Choroid plexus epithelial cell (primary cell): ENCODE measurements at regions not wholly inside any gene's neighbourhood (a gene's known extent, or its start where the extent isn't known, plus 50 kb on each side); places are given as distances from the start of the nearest gene placed in this dataset.
"Not testable (repeated sequence)": the region's sequence is repeated elsewhere in the genome, so short reads cannot be mapped to it uniquely, and the experiment has no call there.

ENCODE experiments used
- DNase-seq: peaks from one replicate; pipeline ENCODE4 v3.0.0-alpha.2; 2010; ENCODE audit warnings: low read depth
- H3K4me3 ChIP-seq: 2 replicates; pipeline ENCODE4 v1.5.1; 2011; ENCODE audit warnings: low read depth, mild to moderate bottlenecking, control low read depth, low read length, moderate library complexity
- CTCF ChIP-seq: conservative IDR thresholded peaks from 2 replicates; pipeline ENCODE4 v1.5.1; 2011; ENCODE audit warnings: low read depth, mild to moderate bottlenecking, control low read depth, inconsistent platforms, low read length, moderate library complexity

- peak; percentile 30 for DNase-seq
- TF ChIP-seq CTCF: no peak
- no peak overlapping the region for H3K4me3 ChIP-seq
These were observed 493.9 kb upstream of the MARCKS start for GRCh38 chr6:113363048-113363798.

GRCh38 chr6:113363866-113364265 is 493.3 kb upstream of the MARCKS start:
- no peak for TF ChIP-seq CTCF
- no peak overlapping the region for H3K4me3 ChIP-seq
- DNase-seq: no peak

- TF ChIP-seq CTCF: no peak
- DNase-seq: no peak
- no peak overlapping the region for H3K4me3 ChIP-seq
These were observed 492.4 kb upstream of the MARCKS start for GRCh38 chr6:113364766-113365165.

- DNase-seq: peak; percentile 37
- no peak overlapping the region for H3K4me3 ChIP-seq
- no peak for TF ChIP-seq CTCF
These were observed 492.0 kb upstream of the MARCKS start for GRCh38 chr6:113365191-113365590.

- no peak for DNase-seq
- H3K4me3 ChIP-seq: no peak overlapping the region
- no peak for TF ChIP-seq CTCF
These were observed 490.6 kb upstream of the MARCKS start for GRCh38 chr6:113366505-113366904.

GRCh38 chr6:113370508-113371502 is 486.3 kb upstream of the MARCKS start:
- DNase-seq: no peak
- H3K4me3 ChIP-seq: no peak overlapping the region

GRCh38 chr6:113375466-113375865 is 481.7 kb upstream of the MARCKS start:
- not testable (repeated sequence) for H3K4me3 ChIP-seq, DNase-seq

More at GRCh38 chr6:113370508-113371502, 486.3 kb upstream of the MARCKS start:
- no peak for TF ChIP-seq CTCF
